H9 (cell line): ENCODE measurements at regions not wholly inside any gene's neighbourhood (a gene's known extent, or its start where the extent isn't known, plus 50 kb on each side); places are given as distances from the start of the nearest gene placed in this dataset.
"Not testable (repeated sequence)": the region's sequence is repeated elsewhere in the genome, so short reads cannot be mapped to it uniquely, and the experiment has no call there.

Experiments used
- DNase-seq: peaks from one replicate; pipeline ENCODE4 v3.0.0-alpha.2; 2017
- H2AFZ ChIP-seq: one replicate; pipeline ENCODE4 v1.6.1; 2013; ENCODE audit warnings: mild to moderate bottlenecking, low read length, control low read depth, moderate library complexity
- H2AK5ac ChIP-seq: 2 replicates; pipeline ENCODE4 v1.6.1; 2013; ENCODE audit warnings: low read length, control low read depth, mixed read lengths; ENCODE audit not compliant: insufficient read length
- H2BK120ac ChIP-seq: one replicate; pipeline ENCODE4 v1.6.1; 2013; ENCODE audit warnings: low read depth, mild to moderate bottlenecking, low read length, control low read depth, inconsistent platforms; ENCODE audit not compliant: poor library complexity, severe bottlenecking
- H2BK12ac ChIP-seq: 2 replicates; pipeline ENCODE4 v1.6.1; 2013; ENCODE audit warnings: low read length, control low read depth, mixed read lengths, low read depth; ENCODE audit not compliant: insufficient read length
- H2BK15ac ChIP-seq: 2 replicates; pipeline ENCODE4 v1.6.1; 2013; ENCODE audit warnings: low read depth, low read length, control low read depth
- H2BK20ac ChIP-seq: one replicate; pipeline ENCODE4 v1.6.1; 2013; ENCODE audit warnings: low read depth, mild to moderate bottlenecking, low read length, control low read depth, inconsistent platforms; ENCODE audit not compliant: poor library complexity, severe bottlenecking
- H2BK5ac ChIP-seq: 2 replicates; pipeline ENCODE4 v1.6.1; 2013; ENCODE audit warnings: low read length, control low read depth, mixed read lengths; ENCODE audit not compliant: insufficient read length
- H3K14ac ChIP-seq: 2 replicates; pipeline ENCODE4 v1.6.1; 2013; ENCODE audit warnings: low read length, control low read depth; ENCODE audit not compliant: insufficient read depth
- H3K18ac ChIP-seq: 2 replicates; pipeline ENCODE4 v1.6.1; 2013; ENCODE audit warnings: low read depth, mild to moderate bottlenecking, mixed read lengths, low read length, control low read depth; ENCODE audit not compliant: insufficient read length
- H3K23ac ChIP-seq: 2 replicates; pipeline ENCODE4 v1.6.1; 2013; ENCODE audit warnings: low read length, control low read depth, mixed read lengths, low read depth; ENCODE audit not compliant: insufficient read length
- H3K23me2 ChIP-seq: 2 replicates; pipeline ENCODE4 v1.6.1; 2013; ENCODE audit warnings: low read depth, mild to moderate bottlenecking, mixed read lengths, low read length, control low read depth; ENCODE audit not compliant: insufficient read length, poor library complexity, severe bottlenecking
- H3K27ac ChIP-seq: 2 replicates; pipeline ENCODE4 v1.5.1; 2013; ENCODE audit warnings: low read length, control low read depth, mixed read lengths, low read depth; ENCODE audit not compliant: insufficient read length
- H3K27me3 ChIP-seq: 2 replicates; pipeline ENCODE4 v1.6.1; 2013; ENCODE audit warnings: low read length, control low read depth, inconsistent platforms; ENCODE audit not compliant: insufficient read depth
- H3K4ac ChIP-seq: 2 replicates; pipeline ENCODE4 v1.6.1; 2013; ENCODE audit warnings: low read depth, mild to moderate bottlenecking, control low read depth, inconsistent platforms, low read length, moderate library complexity
- H3K4me1 ChIP-seq: 2 replicates; pipeline ENCODE4 v1.6.1; 2013; ENCODE audit warnings: low read length, control low read depth, inconsistent platforms; ENCODE audit not compliant: insufficient read depth
- H3K4me2 ChIP-seq: 2 replicates; pipeline ENCODE4 v1.6.1; 2013; ENCODE audit warnings: low read length, control low read depth, mixed read lengths; ENCODE audit not compliant: insufficient read length, insufficient read depth
- H3K56ac ChIP-seq: 2 replicates; pipeline ENCODE4 v1.6.1; 2013; ENCODE audit warnings: low read depth, mild to moderate bottlenecking, mixed read lengths, low read length, control low read depth; ENCODE audit not compliant: insufficient read length
- H3K79me1 ChIP-seq: 2 replicates; pipeline ENCODE4 v1.6.1; 2013; ENCODE audit warnings: low read depth, mild to moderate bottlenecking, moderate library complexity, low read length, control low read depth, inconsistent platforms; ENCODE audit not compliant: insufficient read depth, poor library complexity, severe bottlenecking
- H3K79me2 ChIP-seq: 2 replicates; pipeline ENCODE4 v1.6.1; 2013; ENCODE audit warnings: low read length, control low read depth, inconsistent platforms; ENCODE audit not compliant: insufficient read depth
- H3K9ac ChIP-seq: 2 replicates; pipeline ENCODE4 v1.6.1; 2013; ENCODE audit warnings: low read length, control low read depth, mixed read lengths; ENCODE audit not compliant: insufficient read length; ENCODE audit errors: extremely low read depth
- H3K9me3 ChIP-seq: one replicate; pipeline ENCODE4 v1.6.1; 2013; ENCODE audit warnings: low read depth, low read length, inconsistent platforms; ENCODE audit not compliant: control insufficient read depth
- H3T11ph ChIP-seq: one replicate; pipeline ENCODE4 v1.6.1; 2013; ENCODE audit warnings: mild to moderate bottlenecking, low read length, control low read depth, inconsistent platforms
- H4K20me1 ChIP-seq: one replicate; pipeline ENCODE4 v1.6.1; 2013; ENCODE audit not compliant: control insufficient read depth, insufficient read length, insufficient read depth
- H4K5ac ChIP-seq: 2 replicates; pipeline ENCODE4 v1.6.1; 2013; ENCODE audit warnings: low read depth, mild to moderate bottlenecking, mixed read lengths, low read length, control low read depth; ENCODE audit not compliant: insufficient read length
- H4K8ac ChIP-seq: replicated peaks from 2 replicates; pipeline ENCODE4 v1.6.1; 2013; ENCODE audit warnings: low read length, control low read depth, mixed read lengths, low read depth; ENCODE audit not compliant: insufficient read length
- H4K91ac ChIP-seq: 2 replicates; pipeline ENCODE4 v1.6.1; 2013; ENCODE audit warnings: low read depth, mild to moderate bottlenecking, moderate library complexity, mixed read lengths, low read length, control low read depth; ENCODE audit not compliant: insufficient read length
- H3K27ac Mint-ChIP-seq, 3 experiments: 2 replicates in 2 of 3; 3 replicates in 1 of 3; pipeline ENCODE4 v1.8.0; 2020 to 2021; ENCODE audit warnings: mixed read lengths in 3 of 3, mild to moderate bottlenecking in 1 of 3, moderate library complexity in 1 of 3
- H3K27me3 Mint-ChIP-seq: 2 replicates; pipeline ENCODE4 v1.8.0; 2021; ENCODE audit warnings: low read depth, mild to moderate bottlenecking, moderate library complexity, mixed read lengths
- H3K36me3 Mint-ChIP-seq, 3 experiments: 2 replicates in 2 of 3; 3 replicates in 1 of 3; pipeline ENCODE4 v1.8.0; 2020 to 2021; ENCODE audit warnings: low read depth in 3 of 3, mixed read lengths in 3 of 3; ENCODE audit not compliant: insufficient read depth in 1 of 3
- H3K4me1 Mint-ChIP-seq, 2 experiments: 2 replicates each; pipeline ENCODE4 v1.8.0; 2020; ENCODE audit warnings: mixed read lengths in 2 of 2
- H3K4me3 Mint-ChIP-seq, 2 experiments: 2 replicates in 1 of 2; 3 replicates in 1 of 2; pipeline ENCODE4 v1.8.0; 2020 to 2021; ENCODE audit warnings: mild to moderate bottlenecking in 2 of 2, mixed read lengths in 2 of 2, moderate library complexity in 1 of 2
- H3K9me3 Mint-ChIP-seq, 2 experiments: 2 replicates in 1 of 2; 3 replicates in 1 of 2; pipeline ENCODE4 v1.8.0; 2020; ENCODE audit warnings: mild to moderate bottlenecking in 2 of 2, mixed read lengths in 2 of 2, moderate library complexity in 1 of 2
- CTCF ChIP-seq: fragments of 200-600 bp; sonication (generic); conservative IDR thresholded peaks from 3 replicates; pipeline ENCODE4 v1.8.0; 2021; ENCODE audit warnings: antibody characterized with exemption, mild to moderate bottlenecking
- WGBS: extraction: QIAGEN DNeasy Blood & Tissue Kit; methylation state at CpG from one replicate; pipeline ENCODE4 v1.1.7; 2013; ENCODE audit warnings: missing lambda C conversion rate, low lambda C conversion rate, mixed read lengths; ENCODE audit not compliant: insufficient read length; ENCODE audit errors: extremely low coverage; 5-methylcytosine and 5-hydroxymethylcytosine counted together

- Histone ChIP-seq H2BK120ac (no peak overlapping the region), H3K23ac (no peak overlapping the region), H3K9me3 (peaks cover 5% of the 10 kb centered on the region), H3K4ac (no peak overlapping the region), H2AFZ (no peak overlapping the region), H2AK5ac (no peak overlapping the region), H3K14ac (no peak overlapping the region), H3K4me2 (no peak overlapping the region), H2BK12ac (no peak overlapping the region), H3K79me1 (no peaks in the 10 kb centered on the region), H3K4me1 (no peaks in the 10 kb centered on the region), H4K8ac (no peak overlapping the region), H2BK15ac (no peak overlapping the region), H3K56ac (no peak overlapping the region), H3K9ac (no peak overlapping the region), H4K20me1 (no peaks in the 10 kb centered on the region), H4K91ac (no peak overlapping the region), H3K79me2 (no peaks in the 10 kb centered on the region), H3K23me2 (no peaks in the 10 kb centered on the region), H3K18ac (no peak overlapping the region), H3K27me3 (no peaks in the 10 kb centered on the region), H3T11ph (no peak overlapping the region), H3K27ac (no peak overlapping the region), H4K5ac (no peak overlapping the region), H2BK20ac (no peak overlapping the region), H2BK5ac (no peak overlapping the region)
- Mint-ChIP-seq H3K4me3 (no peak overlapping the region), H3K27ac (no peak overlapping the region), H3K36me3 (peaks cover 22 to 30% (median 25%) of the 10 kb centered on the region in 3 experiments), H3K4me1 (no peaks in the 10 kb centered on the region), H3K27me3 (no peaks in the 10 kb centered on the region), H3K9me3 (peaks cover 42 to 43% of the 10 kb centered on the region in 2 experiments)
- DNase-seq, result no peak
- TF ChIP-seq CTCF, result no peak
Measured at GRCh38 chr21:27519361-27519760, 552.5 kb upstream of the ADAMTS5 start.

GRCh38 chr21:27517177-27517576 is 550.3 kb upstream of the ADAMTS5 start:
- no CpG with 5 or more reads among the region's 2 CpGs for whole genome bisulfite sequencing

More at GRCh38 chr21:27517177-27517576, 550.3 kb upstream of the ADAMTS5 start:
- not testable (repeated sequence) for H2AFZ ChIP-seq, H2BK12ac ChIP-seq, H3K27me3 ChIP-seq, H4K91ac ChIP-seq, H3K27ac Mint-ChIP-seq, H3K9ac ChIP-seq, H3K4me1 Mint-ChIP-seq, H3K18ac ChIP-seq, H2BK15ac ChIP-seq, H4K20me1 ChIP-seq, H4K8ac ChIP-seq, H2AK5ac ChIP-seq, H3K9me3 ChIP-seq, H3K14ac ChIP-seq, H3K79me1 ChIP-seq, H3K4me1 ChIP-seq, H3K56ac ChIP-seq, H3K4me2 ChIP-seq, H3K23me2 ChIP-seq, H2BK20ac ChIP-seq, H3K4me3 Mint-ChIP-seq, H3K4ac ChIP-seq, H2BK5ac ChIP-seq, H3K23ac ChIP-seq, H3K79me2 ChIP-seq, H3K27me3 Mint-ChIP-seq, H4K5ac ChIP-seq, H2BK120ac ChIP-seq, H3K27ac ChIP-seq, DNase-seq, H3T11ph ChIP-seq
- peaks cover 39 to 41% of the 10 kb centered on the region in 2 experiments for H3K9me3 Mint-ChIP-seq
- H3K36me3 Mint-ChIP-seq, result peaks cover 22 to 28% (median 25%) of the 10 kb centered on the region in 3 experiments
